ENCODE measurements at regions not wholly inside any gene's neighbourhood (a gene's known extent, or its start where the extent isn't known, plus 50 kb on each side); places are given as distances from the start of the nearest gene placed in this dataset.
"Not testable (repeated sequence)": the region's sequence is repeated elsewhere in the genome, so short reads cannot be mapped to it uniquely, and the experiment has no call there.

- TF ChIP-seq POLR2A (IDR thresholded peaks at IDR 0.05) = no peak
- TF ChIP-seq CTCF (IDR thresholded peaks at IDR 0.05) = no peak
- ATAC-seq (no peak), DNase-seq (no peak)
- no peaks in the 10 kb centered on the region for H3K36me3 ChIP-seq
- H3K27ac ChIP-seq = no peak overlapping the region
- no peak overlapping the region for H3K4me3 ChIP-seq
- peaks cover 0 to 7% (median 0%) of the 10 kb centered on the region in 12 donors for H3K9me3 ChIP-seq
- H3K27me3 ChIP-seq = no peaks in the 10 kb centered on the region
- 51 to 63% (median 55%) methylated on average over 4 of the region's 4 CpGs for WGBS, 4 donors
- no peaks in the 10 kb centered on the region for H3K4me1 ChIP-seq
- intact Hi-C loops (cut with DNase I) = loop anchor here in 1 of 10 donors (10.0 kb wide), 1 partner anchor 290 kb away; no protein-coding TSS in a partner anchor
Measured at GRCh38 chr9:80664327-80665210, 1024.8 kb downstream of the TLE1 start.

GRCh38 chr9:80659751-80660150 lies 1029.6 kb downstream of the TLE1 start:
- not testable (repeated sequence) for H3K4me1 ChIP-seq, H3K36me3 ChIP-seq, ATAC-seq, H3K4me3 ChIP-seq, H3K27ac ChIP-seq, DNase-seq, H3K27me3 ChIP-seq, H3K9me3 ChIP-seq
- 91 to 95% (median 94%) methylated on average over 20 to 26 of the region's 26 CpGs for WGBS, 4 donors
- intact Hi-C loops (cut with DNase I) = loop anchor here in 1 of 10 donors (10.0 kb wide), 1 partner anchor 295 kb away; no protein-coding TSS in a partner anchor

- no peak for DNase-seq
- ATAC-seq = peak; percentile 61 to 89 (median 76)
- TF ChIP-seq CTCF (IDR thresholded peaks at IDR 0.05) = no peak
- no peak for TF ChIP-seq POLR2A (IDR thresholded peaks at IDR 0.05)
- H3K4me1 ChIP-seq = peaks cover 0 to 14% (median 0%) of the 10 kb centered on the region in 12 donors
- WGBS, 4 donors = 54 to 68% (median 64%) methylated on average over 5 of the region's 5 CpGs
- H3K36me3 ChIP-seq = no peaks in the 10 kb centered on the region
- no peak overlapping the region for H3K4me3 ChIP-seq
- H3K27me3 ChIP-seq = no peaks in the 10 kb centered on the region
- H3K9me3 ChIP-seq = peaks cover 0 to 12% (median 0%) of the 10 kb centered on the region in 12 donors
- intact Hi-C loops (cut with DNase I) = no loop called here
- H3K27ac ChIP-seq = peak overlapping the region in 6 of 12 donors; percentile 34 to 62 (median 50)
Measured at GRCh38 chr9:80651044-80651443, 1038.3 kb downstream of the TLE1 start.

- TF ChIP-seq CTCF (IDR thresholded peaks at IDR 0.05) (no peak), POLR2A (IDR thresholded peaks at IDR 0.05) (no peak)
- H3K9me3 ChIP-seq = peaks cover 0 to 12% (median 0%) of the 10 kb centered on the region in 12 donors
- DNase-seq (no peak), ATAC-seq (no peak)
- H3K4me1 ChIP-seq = peaks cover 0 to 14% (median 0%) of the 10 kb centered on the region in 12 donors
- 41 to 55% (median 47%) methylated on average over 2 of the region's 2 CpGs for WGBS, 4 donors
- no peak overlapping the region for H3K4me3 ChIP-seq
- intact Hi-C loops (cut with DNase I) = no loop called here
- H3K27me3 ChIP-seq = no peaks in the 10 kb centered on the region
- peak overlapping the region in 6 of 12 donors; percentile 10 to 59 (median 49) for H3K27ac ChIP-seq
- H3K36me3 ChIP-seq = no peaks in the 10 kb centered on the region
Measured at GRCh38 chr9:80649496-80649895, 1039.9 kb downstream of the TLE1 start.
